SIG-M5 treated with dmso at 0.1 percent for 504 hours (cell line): ENCODE measurements at regions not wholly inside any gene's neighbourhood (a gene's known extent, or its start where the extent isn't known, plus 50 kb on each side); places are given as distances from the start of the nearest gene placed in this dataset.

ENCODE experiments used
- DNase-seq: peaks from one replicate; lab custom pipeline; 2025; ENCODE audit not compliant: unreplicated experiment; lab: John Stamatoyannopoulos, UW

DNA sequence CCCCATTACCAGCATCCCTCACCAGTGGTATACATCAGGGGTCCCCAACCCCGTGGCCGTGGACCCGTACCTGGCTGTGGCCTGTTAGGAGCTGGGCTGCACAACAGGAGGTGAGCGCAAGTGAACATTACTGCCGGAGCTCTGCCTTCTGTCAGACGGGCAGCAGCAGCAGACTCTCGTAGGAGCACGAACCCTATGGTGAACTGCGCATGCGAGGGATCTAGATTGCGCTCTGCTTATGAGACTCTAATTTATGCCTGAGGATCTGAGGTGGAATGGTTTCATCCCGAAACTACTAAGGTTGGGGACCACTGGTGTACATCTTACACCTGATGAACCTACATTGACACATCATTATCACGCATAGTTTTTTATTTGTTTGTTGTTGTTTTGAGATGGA, 52.8 kb upstream of the DHX15 start:
- DNase-seq: no peak

DNA sequence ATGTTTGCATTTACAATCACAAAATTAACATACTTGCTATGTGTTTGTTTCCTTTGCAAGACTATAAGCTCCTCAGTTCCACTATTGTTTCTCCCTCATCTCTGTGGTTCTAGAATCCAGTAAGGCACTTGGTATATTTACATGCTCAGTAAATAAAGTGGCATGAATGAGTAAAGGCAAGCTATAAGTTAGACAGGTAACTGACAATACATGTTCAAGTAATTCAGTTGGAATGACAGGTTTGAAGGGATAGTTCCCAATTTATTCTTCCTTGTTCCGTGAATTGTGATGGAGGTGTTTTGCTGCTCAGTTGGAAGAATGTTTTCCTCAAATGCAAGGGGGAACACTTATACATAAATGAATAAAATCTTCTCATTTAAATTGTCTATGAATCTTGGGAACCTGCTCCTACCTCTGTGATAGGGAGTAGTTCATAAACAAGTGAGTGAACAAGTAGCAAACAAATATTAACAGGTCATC, 54.1 kb upstream of the DHX15 start:
- no peak for DNase-seq

DNA sequence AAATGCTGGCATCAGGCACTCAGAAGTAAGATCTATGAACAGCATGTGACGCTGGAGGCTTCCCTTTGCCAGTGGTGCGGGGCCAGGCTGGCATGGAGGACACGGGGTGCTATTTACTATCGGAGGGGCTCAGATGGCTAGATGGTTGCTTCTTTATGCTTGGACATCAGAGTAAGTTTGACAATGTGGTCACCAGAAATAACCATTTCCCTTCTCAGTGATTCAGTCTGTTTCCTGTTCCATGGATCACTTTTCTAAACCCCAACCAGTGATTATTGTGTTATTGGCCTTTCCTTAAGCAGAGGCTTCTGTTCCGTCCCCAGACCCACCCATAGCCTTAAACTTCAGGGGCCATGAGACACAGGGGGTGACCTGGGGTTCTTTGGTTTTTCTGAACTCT, 55.4 kb upstream of the DHX15 start:
- DNase-seq: no peak

GRCh38 chr4:24640366-24640765, 56.0 kb upstream of the DHX15 start:
- no peak for DNase-seq

DNA sequence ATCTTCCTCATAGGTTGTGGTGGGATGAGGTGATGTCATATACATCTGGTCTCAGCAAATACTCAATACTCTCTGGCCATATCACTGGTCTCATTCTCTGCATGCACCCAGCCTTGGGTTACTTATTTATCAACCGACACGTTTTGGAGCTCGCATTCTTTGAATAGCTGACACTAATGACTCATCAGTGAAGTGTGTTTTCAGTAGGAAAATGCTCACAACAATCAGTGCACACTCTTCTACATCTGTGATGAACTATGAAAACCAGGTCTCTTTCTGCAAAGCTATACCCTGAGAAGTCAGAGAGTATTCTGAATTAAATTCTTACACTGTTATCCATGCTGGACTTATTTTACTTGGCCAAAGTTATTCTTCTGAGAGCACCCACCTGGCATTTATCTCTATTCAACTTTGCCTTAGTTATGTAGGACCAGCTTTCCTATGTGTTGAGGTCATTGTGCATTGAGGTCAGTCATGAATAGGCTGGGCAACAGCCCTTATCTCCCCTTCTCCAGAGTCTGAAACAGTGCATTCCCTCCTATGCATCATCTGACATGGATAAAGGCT, 58.7 kb upstream of the DHX15 start:
- DNase-seq: no peak

GRCh38 chr4:24643774-24644520, 59.6 kb upstream of the DHX15 start:
- no peak for DNase-seq

- no peak for DNase-seq
These were observed 60.8 kb upstream of the DHX15 start for GRCh38 chr4:24644983-24645764.

DNA sequence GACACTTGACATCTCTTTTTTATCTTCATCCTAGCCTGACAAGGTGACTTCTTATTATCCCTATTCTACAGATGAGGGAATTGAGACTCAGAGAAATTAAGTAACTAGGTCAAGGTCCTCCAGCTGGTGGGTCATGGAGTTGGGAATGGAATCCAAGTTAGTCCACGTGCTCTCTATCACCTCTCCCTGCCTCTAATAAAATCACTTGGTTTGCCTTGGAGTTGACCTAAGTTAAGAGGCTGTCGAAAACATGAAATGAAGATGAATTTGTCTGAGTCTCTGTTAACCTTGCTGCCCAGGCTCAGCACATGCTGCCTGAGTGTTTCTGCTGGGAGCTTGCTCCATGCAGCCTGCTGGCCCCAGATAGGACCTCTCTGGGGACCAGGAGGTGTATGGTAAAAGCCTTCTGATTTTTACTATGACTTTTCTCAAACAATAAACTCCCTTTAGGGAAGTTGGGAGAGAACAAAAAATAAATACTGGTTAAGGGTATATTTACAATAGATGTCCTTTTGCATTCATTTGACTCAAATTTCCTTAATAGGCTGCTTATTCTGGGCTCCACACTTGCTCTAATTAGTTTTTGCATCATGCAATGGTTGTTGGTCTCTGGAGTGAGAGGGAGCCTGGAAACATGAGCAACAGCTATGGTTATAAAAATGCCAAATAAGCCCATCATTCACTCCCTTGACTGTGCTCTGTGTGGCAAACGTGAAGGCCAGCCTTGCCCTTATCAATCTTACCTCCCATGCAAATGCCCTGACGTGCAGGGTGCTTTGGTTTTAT, 61.6 kb upstream of the DHX15 start:
- DNase-seq: no peak

DNA sequence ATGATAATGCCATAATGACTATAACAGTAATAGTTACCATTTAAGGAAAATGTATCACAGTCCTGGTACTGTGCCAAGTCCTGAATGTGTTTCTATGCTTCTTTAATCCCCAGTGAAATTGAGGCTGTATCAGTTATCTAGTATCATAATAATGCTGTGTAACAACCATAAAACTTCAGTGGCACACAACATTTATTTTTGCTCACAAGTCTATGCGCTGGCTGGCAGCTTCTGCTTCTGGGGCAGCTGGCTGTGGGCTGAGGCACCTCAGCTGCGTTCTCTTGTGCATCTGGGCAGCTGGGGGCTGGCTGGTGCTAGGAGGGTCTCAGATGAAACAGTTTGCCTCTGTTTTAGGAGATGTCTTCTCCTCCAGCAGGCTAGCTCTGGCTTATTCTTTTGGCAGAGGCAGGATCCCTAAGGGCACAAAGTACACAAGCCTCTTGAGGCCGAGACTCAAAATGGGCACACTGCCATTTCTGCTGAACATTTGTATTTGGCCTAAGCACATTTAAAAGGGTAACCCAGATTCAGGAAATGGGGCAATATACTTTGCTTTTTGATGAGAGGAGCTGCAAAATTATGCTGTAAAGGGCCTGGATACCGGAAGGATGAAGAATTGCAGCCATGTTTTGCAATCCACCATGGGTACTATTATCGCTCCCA, 62.6 kb upstream of the DHX15 start:
- DNase-seq: no peak

GRCh38 chr4:24650849-24651640, 66.7 kb upstream of the DHX15 start:
- DNase-seq: no peak

- DNase-seq: no peak
These were observed 71.0 kb upstream of the DHX15 start for GRCh38 chr4:24655326-24655725.

GRCh38 chr4:24655971-24656370, 71.6 kb upstream of the DHX15 start:
- no peak for DNase-seq

GRCh38 chr4:24656906-24657305, 72.6 kb upstream of the DHX15 start:
- no peak for DNase-seq

GRCh38 chr4:24657768-24658617, 73.6 kb upstream of the DHX15 start:
- DNase-seq: no peak

- no peak for DNase-seq
These were observed 75.0 kb upstream of the DHX15 start for GRCh38 chr4:24659241-24659961.

GRCh38 chr4:24662056-24662455, 77.7 kb upstream of the DHX15 start:
- no peak for DNase-seq

GRCh38 chr4:24662542-24662941, 78.2 kb upstream of the DHX15 start:
- DNase-seq: no peak

GRCh38 chr4:24664956-24665355, 80.6 kb upstream of the DHX15 start:
- DNase-seq: no peak
